ENCODE measurements at regions not wholly inside any gene's neighbourhood (a gene's known extent, or its start where the extent isn't known, plus 50 kb on each side); places are given as distances from the start of the nearest gene placed in this dataset.

DNA sequence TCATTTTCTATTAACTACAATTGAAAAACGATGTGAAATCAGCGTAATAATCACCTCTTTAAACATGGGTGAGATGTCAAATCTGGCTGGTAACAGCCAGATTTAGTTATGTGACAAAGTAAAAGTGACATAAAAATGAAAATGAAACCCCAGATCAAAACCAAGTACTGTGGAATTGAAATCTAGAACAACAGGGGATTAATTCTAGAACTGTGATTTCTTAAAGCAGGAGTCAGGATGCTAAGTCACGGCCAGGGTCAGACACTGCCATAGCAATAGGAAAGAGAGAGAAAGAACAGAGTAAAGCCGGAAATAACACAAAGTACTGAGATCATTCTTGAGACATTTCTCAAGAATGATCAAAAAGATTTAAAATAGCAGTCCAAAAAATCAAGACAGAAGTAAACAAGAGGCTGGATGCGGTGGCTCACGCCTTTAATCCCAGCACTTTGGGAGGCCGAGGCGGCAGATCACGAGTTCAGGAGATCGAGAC is 1183.7 kb upstream of the NXPH2 start:
- TF ChIP-seq CTCF (IDR thresholded peaks at IDR 0.05) = no peak
- TF ChIP-seq EP300 (IDR thresholded peaks at IDR 0.05) = no peak
- TF ChIP-seq POLR2A (IDR thresholded peaks at IDR 0.05) = no peak
- no peak for TF ChIP-seq POLR2AphosphoS5 (IDR thresholded peaks at IDR 0.05)
- Histone ChIP-seq H3K36me3 (no peaks in the 10 kb centered on the region), H3K9me3 (no peaks in the 10 kb centered on the region), H3K4me1 (no peaks in the 10 kb centered on the region), H3K27ac (no peak overlapping the region), H3K4me3 (no peak overlapping the region), H3K27me3 (no peaks in the 10 kb centered on the region)
- no peak for ATAC-seq (ENCODE audit: low FRiP score in 2 of 2)
- no peak for DNase-seq
- 73 to 76% methylated on average over 10 of the region's 10 CpGs for WGBS, 2 donors

GRCh38 chr2:139949242-139949972 is 1169.2 kb upstream of the NXPH2 start:
- ATAC-seq (ENCODE audit: low FRiP score in 2 of 2) (no peak), DNase-seq (no peak)
- no peaks in the 10 kb centered on the region for H3K27me3 ChIP-seq
- H3K27ac ChIP-seq = no peak overlapping the region
- no peaks in the 10 kb centered on the region for H3K4me1 ChIP-seq
- no peaks in the 10 kb centered on the region for H3K9me3 ChIP-seq
- no peak overlapping the region for H3K4me3 ChIP-seq
- 89 to 93% methylated on average over 6 of the region's 6 CpGs for WGBS, 2 donors
- no peaks in the 10 kb centered on the region for H3K36me3 ChIP-seq
- no peak for TF ChIP-seq POLR2AphosphoS5 (IDR thresholded peaks at IDR 0.05)
- no peak for TF ChIP-seq CTCF (IDR thresholded peaks at IDR 0.05)
- TF ChIP-seq EP300 (IDR thresholded peaks at IDR 0.05) = no peak
- no peak for TF ChIP-seq POLR2A (IDR thresholded peaks at IDR 0.05)

DNA sequence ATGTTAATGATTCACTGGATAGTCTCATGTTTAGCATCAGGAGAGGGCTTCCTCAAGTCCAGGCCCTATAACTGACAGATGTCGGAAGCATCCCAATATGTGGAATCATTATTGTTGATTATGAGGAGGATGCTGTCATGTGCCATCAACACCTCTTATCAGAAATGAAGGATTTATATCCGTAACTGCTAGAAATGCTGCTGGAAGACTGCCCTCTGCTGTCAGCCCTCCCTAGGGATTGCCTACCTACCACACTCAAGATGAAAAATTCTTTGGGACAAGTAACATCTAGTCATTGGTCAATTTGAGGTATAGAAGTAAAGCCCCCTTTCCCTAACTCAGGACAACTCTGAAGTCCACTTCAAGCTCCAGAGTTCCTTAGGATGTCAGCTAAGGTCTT is 1166.5 kb upstream of the NXPH2 start:
- DNase-seq (no peak), ATAC-seq (ENCODE audit: low FRiP score in 2 of 2) (no peak)
- H3K4me1 ChIP-seq = no peaks in the 10 kb centered on the region
- H3K36me3 ChIP-seq = no peaks in the 10 kb centered on the region
- no peaks in the 10 kb centered on the region for H3K9me3 ChIP-seq
- WGBS, 2 donors = 81 to 83% methylated on average over 2 of the region's 2 CpGs
- H3K27ac ChIP-seq = no peak overlapping the region
- H3K27me3 ChIP-seq = no peaks in the 10 kb centered on the region
- H3K4me3 ChIP-seq = no peak overlapping the region
- TF ChIP-seq CTCF (IDR thresholded peaks at IDR 0.05) = no peak
- TF ChIP-seq EP300 (IDR thresholded peaks at IDR 0.05) = no peak
- no peak for TF ChIP-seq POLR2AphosphoS5 (IDR thresholded peaks at IDR 0.05)
- no peak for TF ChIP-seq POLR2A (IDR thresholded peaks at IDR 0.05)

DNA sequence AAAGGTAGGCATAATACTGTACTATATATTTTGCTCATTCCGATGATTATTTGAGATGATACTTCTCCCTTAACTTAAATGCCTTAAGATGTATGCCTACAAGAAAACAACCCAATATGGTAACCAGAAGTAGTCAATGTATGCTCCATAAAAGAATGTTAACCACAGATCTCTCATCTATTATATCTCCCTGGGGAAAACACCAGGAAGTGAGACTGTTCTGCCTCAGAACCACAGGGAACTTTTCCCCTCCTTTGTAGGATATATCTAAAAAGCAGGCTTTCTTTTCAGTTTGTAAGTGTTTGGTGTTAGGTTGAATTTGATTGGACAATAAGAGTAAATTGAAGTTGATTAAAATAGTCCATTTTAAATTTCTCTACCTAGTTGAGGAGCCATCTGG is 1160.5 kb upstream of the NXPH2 start:
- Histone ChIP-seq H3K4me3 (no peak overlapping the region), H3K9me3 (no peaks in the 10 kb centered on the region), H3K4me1 (no peaks in the 10 kb centered on the region), H3K27me3 (no peaks in the 10 kb centered on the region), H3K27ac (no peak overlapping the region), H3K36me3 (no peaks in the 10 kb centered on the region)
- 88 to 93% methylated on average over 1 of the region's 1 CpG for WGBS, 2 donors
- DNase-seq (no peak), ATAC-seq (ENCODE audit: low FRiP score in 2 of 2) (no peak)
- TF ChIP-seq CTCF (IDR thresholded peaks at IDR 0.05) = no peak
- no peak for TF ChIP-seq POLR2AphosphoS5 (IDR thresholded peaks at IDR 0.05)
- no peak for TF ChIP-seq EP300 (IDR thresholded peaks at IDR 0.05)
- TF ChIP-seq POLR2A (IDR thresholded peaks at IDR 0.05) = no peak

DNA sequence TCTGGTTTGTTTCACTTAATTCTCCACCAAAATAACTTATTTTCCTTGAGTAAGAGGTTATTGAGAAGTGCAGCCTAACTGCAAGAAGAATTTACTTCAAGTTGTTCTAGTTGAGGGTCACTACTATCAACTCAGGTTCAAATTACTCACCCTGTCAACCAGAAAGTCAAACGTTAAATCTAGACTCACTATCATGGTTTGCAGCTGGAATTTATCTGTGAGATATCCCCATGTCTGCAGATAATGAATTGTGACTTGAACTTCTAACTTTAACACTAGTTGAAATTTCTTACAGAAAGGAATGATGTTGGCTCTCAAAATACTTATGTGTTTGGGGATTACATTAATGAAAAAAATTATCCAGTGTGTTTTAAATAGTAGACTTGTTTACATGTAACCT is 1145.7 kb upstream of the NXPH2 start:
- no peak overlapping the region for H3K27ac ChIP-seq
- no peak for DNase-seq
- no peaks in the 10 kb centered on the region for H3K4me1 ChIP-seq
- no peak overlapping the region for H3K4me3 ChIP-seq
- no peaks in the 10 kb centered on the region for H3K27me3 ChIP-seq
- no peaks in the 10 kb centered on the region for H3K9me3 ChIP-seq
- no peaks in the 10 kb centered on the region for H3K36me3 ChIP-seq
- 24 to 37% methylated on average over 1 of the region's 1 CpG for WGBS, 2 donors
- TF ChIP-seq POLR2AphosphoS5 (IDR thresholded peaks at IDR 0.05) = no peak
- no peak for ATAC-seq (ENCODE audit: low FRiP score in 2 of 2)

Data from upper lobe of left lung (tissue), 6 donors.